A172 (cell line): ENCODE measurements at regions not wholly inside any gene's neighbourhood (a gene's known extent, or its start where the extent isn't known, plus 50 kb on each side); places are given as distances from the start of the nearest gene placed in this dataset.
A peak's percentile ranks its signal among the peaks of the same experiment; 100 is the strongest.

Source experiments
- DNase-seq: peaks from one replicate; pipeline ENCODE4 v3.0.0-alpha.2; 2015; ENCODE audit warnings: low spot score

DNA sequence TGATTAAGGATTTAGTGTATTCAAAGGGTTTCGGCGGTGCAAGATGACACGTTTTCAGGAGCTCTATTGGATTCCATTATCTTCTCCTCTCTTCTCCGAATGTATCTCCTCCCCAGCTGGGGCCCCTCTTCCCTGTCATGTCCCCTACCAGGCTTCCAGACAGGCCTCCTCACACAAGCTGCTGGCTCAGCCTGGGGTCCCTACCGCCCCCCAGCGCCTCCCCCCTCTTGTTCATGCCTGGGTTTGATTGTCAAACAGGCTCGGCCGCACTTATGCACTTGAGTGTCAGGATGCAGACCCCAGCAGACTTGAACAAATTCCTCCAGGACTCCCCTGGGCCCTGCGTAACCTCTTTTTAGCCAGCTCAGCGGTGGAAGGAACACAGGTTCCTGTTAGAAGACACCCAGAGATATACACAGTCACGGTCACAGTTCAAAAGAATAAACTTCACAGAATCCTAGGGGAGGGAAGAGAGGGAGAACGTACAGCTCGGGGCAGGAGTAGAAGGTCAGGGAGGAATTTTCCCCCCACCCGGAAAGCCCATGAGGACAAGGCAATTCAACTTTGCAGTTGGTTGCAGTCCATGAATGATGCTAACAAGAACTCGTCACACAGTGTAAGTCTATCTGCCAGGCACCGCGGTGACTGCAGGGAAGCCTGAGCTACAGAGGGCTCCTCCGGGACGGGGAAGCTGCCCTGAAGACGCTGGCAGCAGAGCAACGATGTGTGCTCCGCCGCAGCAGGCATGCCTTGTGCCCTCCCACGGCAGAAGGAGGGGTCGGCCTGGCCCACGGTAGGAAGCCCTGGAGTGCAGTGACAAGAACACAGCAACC lies 560.0 kb downstream of the BNC2 start:
- no peak for DNase-seq

DNA sequence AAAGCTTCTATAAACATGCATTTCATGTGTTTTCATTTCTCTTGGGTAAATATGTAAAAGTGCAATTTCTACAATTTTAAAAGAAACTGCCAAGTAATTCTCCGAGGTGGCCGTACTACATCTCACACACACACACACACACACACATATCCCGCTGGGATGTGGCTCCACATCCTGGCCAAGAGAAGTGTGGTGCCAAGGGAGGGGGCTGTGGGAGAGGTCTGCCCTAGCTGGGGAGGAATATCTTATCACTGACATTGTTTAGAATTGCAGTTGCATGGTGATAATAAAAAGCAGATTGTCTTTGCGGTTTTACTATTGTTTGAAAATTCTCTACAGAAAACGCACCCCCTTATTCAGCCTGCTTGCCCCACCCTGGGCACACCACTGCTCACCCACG lies 558.4 kb downstream of the BNC2 start:
- no peak for DNase-seq

- DNase-seq, result no peak
Measured at GRCh38 chr9:16312962-16313546, 557.4 kb downstream of the BNC2 start.

DNA sequence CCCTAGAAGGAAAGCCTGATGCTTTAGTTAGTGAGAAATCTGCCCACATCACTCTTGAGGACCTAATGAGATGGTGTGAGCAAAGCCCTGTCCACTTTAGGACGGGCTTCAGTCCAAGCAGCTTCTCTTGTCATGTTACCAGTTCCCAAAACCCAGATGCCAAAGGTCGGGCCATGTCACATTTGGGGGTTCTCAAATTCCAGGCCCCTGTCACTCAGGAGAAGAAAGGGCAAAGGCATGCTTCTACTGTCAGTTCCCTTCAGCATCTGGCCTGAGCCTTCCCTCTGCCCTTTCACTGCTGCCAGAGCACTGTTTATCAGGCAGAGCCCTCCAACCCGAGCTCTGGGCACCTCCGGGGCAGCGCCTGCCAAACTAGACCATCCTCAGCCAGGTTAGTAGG lies 556.0 kb downstream of the BNC2 start:
- DNase-seq, result no peak

DNA sequence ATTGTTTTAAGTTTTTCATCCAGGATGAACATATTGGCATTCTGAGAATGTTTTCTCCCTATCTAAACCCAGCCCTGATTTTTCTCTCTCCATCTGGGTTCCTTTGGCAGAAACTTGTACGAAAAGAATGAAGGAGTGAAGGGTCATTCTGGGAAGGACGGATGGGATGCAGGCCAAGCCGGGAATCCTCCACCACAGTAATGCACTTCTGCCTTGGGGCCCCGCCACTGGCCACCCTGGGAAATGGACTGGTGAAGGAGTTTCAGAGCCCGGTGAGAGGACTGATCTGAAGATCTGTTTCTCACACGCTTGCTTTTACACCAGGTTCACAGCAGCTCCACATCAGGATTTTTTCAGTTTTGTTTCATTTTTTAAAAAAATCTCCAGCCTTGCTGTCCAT lies 554.8 kb downstream of the BNC2 start:
- DNase-seq, result no peak

DNA sequence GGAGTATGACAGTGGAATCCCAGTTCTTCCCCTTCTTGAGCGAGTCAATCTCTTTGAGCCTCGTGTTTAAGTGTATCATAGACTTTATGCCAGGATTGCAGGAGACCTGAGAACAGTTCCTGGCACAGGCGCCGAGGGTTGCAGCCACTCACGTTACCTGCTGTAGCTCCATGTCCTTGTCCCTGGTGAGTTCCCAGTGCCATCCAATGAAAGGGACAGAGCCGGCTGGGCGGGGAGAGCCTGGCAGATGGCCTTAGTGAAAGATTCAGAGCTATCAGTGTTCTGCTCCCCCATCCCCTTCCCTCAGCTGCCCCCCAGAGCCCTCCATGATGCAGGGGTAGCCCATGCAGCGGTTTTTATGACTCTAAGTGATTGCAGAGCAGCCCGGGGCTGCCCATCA lies 554.0 kb downstream of the BNC2 start:
- DNase-seq, result no peak

GRCh38 chr9:16316911-16317817 lies 553.3 kb downstream of the BNC2 start:
- DNase-seq, result no peak

DNA sequence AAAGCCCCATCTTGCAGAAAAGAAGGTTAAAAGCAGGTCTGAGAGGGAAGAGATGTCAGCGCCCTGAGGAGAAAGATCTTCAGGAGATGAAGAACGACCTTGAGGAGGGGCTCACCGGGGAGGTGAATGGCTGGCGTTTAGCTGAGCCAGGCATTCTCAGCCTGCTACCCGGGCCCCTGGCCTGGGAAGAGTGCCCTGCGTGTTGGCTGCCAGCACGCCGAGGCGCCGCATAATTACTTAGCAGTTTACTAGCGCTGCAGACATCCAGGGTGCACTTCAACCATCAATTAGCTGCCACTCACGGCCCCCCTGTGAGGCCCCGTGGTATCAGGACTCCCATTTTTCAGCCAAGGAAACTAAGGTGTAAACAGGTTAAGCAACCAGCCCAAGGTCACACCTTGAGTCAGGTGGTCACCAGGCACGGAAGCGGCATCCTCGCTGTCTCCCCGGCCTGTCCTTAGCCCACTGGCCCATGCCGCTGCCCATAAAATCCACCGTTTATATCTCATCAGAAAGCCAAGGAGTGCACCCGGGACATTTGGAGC lies 551.9 kb downstream of the BNC2 start:
- DNase-seq, result no peak

GRCh38 chr9:16319646-16320045 lies 550.8 kb downstream of the BNC2 start:
- no peak for DNase-seq

DNA sequence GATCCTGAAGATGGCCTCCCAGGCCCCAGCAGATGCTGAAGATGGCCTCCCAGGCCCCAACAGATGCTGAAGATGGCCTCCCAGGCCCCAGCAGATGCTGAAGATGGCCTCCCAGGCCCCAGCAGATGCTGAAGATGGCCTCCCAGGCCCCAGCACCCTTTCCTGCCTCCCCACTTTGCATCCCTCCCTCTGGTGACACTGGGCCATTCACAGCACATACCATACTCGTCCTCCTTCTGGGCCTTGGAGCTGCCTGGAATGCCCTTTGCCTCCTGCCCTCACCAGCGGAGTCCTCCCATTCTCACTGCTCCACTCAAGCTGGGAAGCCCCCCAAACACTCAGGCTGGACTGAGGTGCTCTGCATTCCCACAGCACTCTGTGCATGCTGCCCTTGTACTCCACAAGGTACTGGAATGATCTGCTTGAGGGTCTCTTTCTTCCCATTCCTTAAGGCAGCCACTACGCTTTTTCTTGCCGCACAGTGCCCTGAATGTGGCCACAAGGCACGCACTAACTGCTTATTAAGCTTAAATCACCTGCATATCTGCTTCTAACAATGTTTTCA lies 550.0 kb downstream of the BNC2 start:
- DNase-seq, result no peak

GRCh38 chr9:16321461-16322119 lies 548.9 kb downstream of the BNC2 start:
- peak; percentile 84 for DNase-seq

DNA sequence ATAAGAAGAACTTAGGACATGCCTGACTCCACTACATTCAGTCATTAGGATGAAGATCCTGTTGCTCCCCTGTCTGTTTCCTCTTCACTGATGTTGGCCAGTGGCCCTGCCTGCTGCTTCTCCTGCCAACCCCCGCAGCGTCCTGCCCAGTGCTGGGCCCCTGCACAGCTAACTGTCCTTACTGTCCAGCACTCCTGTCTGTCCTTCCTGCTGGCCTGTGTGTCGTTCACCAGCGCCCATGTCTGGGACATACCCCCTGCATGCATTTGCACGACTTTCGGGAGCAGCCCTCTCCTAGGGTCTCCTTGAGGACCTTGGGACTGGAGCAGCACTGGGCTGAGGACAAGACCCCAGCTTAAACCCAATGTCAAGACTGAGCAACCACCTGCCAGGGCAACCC lies 547.6 kb downstream of the BNC2 start:
- DNase-seq, result no peak

- no peak for DNase-seq
Measured at GRCh38 chr9:16325966-16326365, 544.5 kb downstream of the BNC2 start.

- DNase-seq, result no peak
Measured at GRCh38 chr9:16328349-16328748, 542.1 kb downstream of the BNC2 start.

DNA sequence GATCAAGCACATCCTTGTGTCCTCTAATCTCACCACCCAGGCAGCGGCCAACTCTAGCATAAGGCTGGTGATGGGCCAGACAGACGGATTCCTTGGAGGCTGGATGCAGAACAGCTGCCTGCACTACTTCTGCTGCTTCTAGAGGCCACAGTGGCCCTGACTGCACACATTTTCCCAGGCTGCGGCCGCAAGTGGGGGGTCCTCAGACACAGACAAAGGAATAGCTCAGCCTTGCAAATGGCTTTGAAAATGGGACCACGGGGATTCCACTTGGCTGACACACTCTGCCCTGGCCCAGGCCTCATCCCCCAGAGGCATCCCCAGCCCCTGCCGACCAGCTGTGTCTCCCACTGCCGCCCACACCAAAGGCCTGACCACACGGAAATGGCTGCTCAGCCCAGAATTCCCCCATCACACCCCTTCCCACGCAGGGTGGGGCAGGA lies 540.8 kb downstream of the BNC2 start:
- no peak for DNase-seq

- DNase-seq, result no peak
Measured at GRCh38 chr9:16331031-16331430, 539.4 kb downstream of the BNC2 start.

- DNase-seq, result no peak
Measured at GRCh38 chr9:16331527-16331926, 538.9 kb downstream of the BNC2 start.

GRCh38 chr9:16333691-16334090 lies 536.8 kb downstream of the BNC2 start:
- DNase-seq, result no peak

- DNase-seq, result peak; percentile 98
Measured at GRCh38 chr9:16335788-16336580, 534.5 kb downstream of the BNC2 start.

- DNase-seq, result no peak
Measured at GRCh38 chr9:16336833-16337232, 533.6 kb downstream of the BNC2 start.
